ENCODE measurements at regions not wholly inside any gene's neighbourhood (a gene's known extent, or its start where the extent isn't known, plus 50 kb on each side); places are given as distances from the start of the nearest gene placed in this dataset.

- TF ChIP-seq PATZ1 (CRISPR knock-in tag; IDR thresholded peaks at IDR 0.05; ENCODE audit: borderline replicate concordance) (no peak), CSDC2 (CRISPR knock-in tag; IDR thresholded peaks at IDR 0.05) (no peak)
These were observed 274.0 kb downstream of the NOVA1 start for GRCh38 chr14:26323869-26324268.
